GM18507 (cell line): ENCODE measurements at regions not wholly inside any gene's neighbourhood (a gene's known extent, or its start where the extent isn't known, plus 50 kb on each side); places are given as distances from the start of the nearest gene placed in this dataset.

Source experiments
- DNase-seq: peaks from one replicate; pipeline ENCODE4 v3.0.0; 2011; ENCODE audit warnings: low read depth; ENCODE audit not compliant: insufficient read length; ENCODE audit errors: extremely low spot score
- FAIRE-seq: peaks from 2 replicates; lab custom pipeline; 2011; peaks lifted over from hg19 to GRCh38; lab: Jason Lieb, UNC

GRCh38 chr10:131015271-131015670 lies 296.2 kb downstream of the TCERG1L start:
- no peak for DNase-seq
- no peak for FAIRE-seq

GRCh38 chr10:131016556-131016955 lies 295.0 kb downstream of the TCERG1L start:
- DNase-seq = no peak
- FAIRE-seq = no peak

- no peak for DNase-seq
Measured at GRCh38 chr10:131017566-131018285, 293.8 kb downstream of the TCERG1L start.

GRCh38 chr10:131018886-131019500 lies 292.5 kb downstream of the TCERG1L start:
- no peak for DNase-seq
- no peak for FAIRE-seq

More at GRCh38 chr10:131017566-131018285, 293.8 kb downstream of the TCERG1L start:
- FAIRE-seq = no peak

GRCh38 chr10:131019696-131020095 lies 291.8 kb downstream of the TCERG1L start:
- FAIRE-seq (no peak), DNase-seq (no peak)

GRCh38 chr10:131020775-131021174 lies 290.7 kb downstream of the TCERG1L start:
- DNase-seq (no peak), FAIRE-seq (no peak)

- no peak for DNase-seq
- no peak for FAIRE-seq
Measured at GRCh38 chr10:131021246-131021895, 290.1 kb downstream of the TCERG1L start.

- no peak for FAIRE-seq
- DNase-seq = no peak
Measured at GRCh38 chr10:131021969-131022368, 289.6 kb downstream of the TCERG1L start.

GRCh38 chr10:131022369-131022768 lies 289.2 kb downstream of the TCERG1L start:
- FAIRE-seq = no peak
- DNase-seq = no peak

GRCh38 chr10:131022981-131023380 lies 288.5 kb downstream of the TCERG1L start:
- FAIRE-seq (no peak), DNase-seq (no peak)

- DNase-seq (no peak), FAIRE-seq (no peak)
Measured at GRCh38 chr10:131024259-131025131, 287.0 kb downstream of the TCERG1L start.

GRCh38 chr10:131025333-131025732 lies 286.2 kb downstream of the TCERG1L start:
- FAIRE-seq (no peak), DNase-seq (no peak)

GRCh38 chr10:131027256-131027655 lies 284.3 kb downstream of the TCERG1L start:
- no peak for DNase-seq
- no peak for FAIRE-seq

GRCh38 chr10:131031346-131031745 lies 280.2 kb downstream of the TCERG1L start:
- FAIRE-seq = no peak
- no peak for DNase-seq

GRCh38 chr10:131032329-131033165 lies 279.0 kb downstream of the TCERG1L start:
- no peak for DNase-seq
- FAIRE-seq = no peak

GRCh38 chr10:131033166-131034085 lies 278.1 kb downstream of the TCERG1L start:
- FAIRE-seq (no peak), DNase-seq (no peak)

- FAIRE-seq (no peak), DNase-seq (no peak)
Measured at GRCh38 chr10:131034451-131034850, 277.1 kb downstream of the TCERG1L start.

GRCh38 chr10:131035779-131036178 lies 275.7 kb downstream of the TCERG1L start:
- no peak for DNase-seq
- FAIRE-seq = no peak
